IMR-90 (cell line): ENCODE measurements at regions not wholly inside any gene's neighbourhood (a gene's known extent, or its start where the extent isn't known, plus 50 kb on each side); places are given as distances from the start of the nearest gene placed in this dataset.

Experiments
- ATAC-seq: fragments of 200-7000 bp; cut with Tn5 transposase; 2 replicates; pipeline ENCODE4 v1.9.1; 2020; ENCODE audit warnings: low read depth, mild to moderate bottlenecking, moderate library complexity
- BruUV-seq: library from RNA; stranded (reverse); fragments of 400-500 nt; replicated peaks from 2 replicates; lab custom pipeline; 2021; lab: Mats Ljungman, UMichigan
- CTCF ChIA-PET: fragments of 300-600 bp; formaldehyde crosslinking; extraction: SDS; loops from one replicate; lab custom pipeline; 2021; ENCODE audit warnings: antibody characterized with exemption; lab: Yijun Ruan, JAX
- POLR2A ChIA-PET: fragments of 300-600 bp; sonication (Branson Sonifier 250); formaldehyde crosslinking; loops from one replicate; lab custom pipeline; 2022; ENCODE audit warnings: antibody characterized with exemption; ENCODE audit not compliant: unreplicated experiment; lab: Charles Lee
- DNase-seq: peaks from one replicate; pipeline ENCODE4 v3.0.0; 2013
- H2AFZ ChIP-seq: replicated peaks from 2 replicates; pipeline ENCODE3; 2013; ENCODE audit warnings: low read length, mild to moderate bottlenecking; ENCODE audit not compliant: poor library complexity
- H2AK5ac ChIP-seq: 2 replicates; pipeline ENCODE4 v1.6.1; 2013; ENCODE audit warnings: low read depth, low read length, inconsistent platforms
- H2AK9ac ChIP-seq: replicated peaks from 2 replicates; pipeline ENCODE3; 2013; ENCODE audit warnings: mild to moderate bottlenecking, low read depth, low read length, moderate library complexity; ENCODE audit not compliant: poor library complexity
- H2BK120ac ChIP-seq: 2 replicates; pipeline ENCODE4 v1.6.1; 2013; ENCODE audit warnings: low read depth, low read length, inconsistent platforms
- H2BK15ac ChIP-seq: 3 replicates; pipeline ENCODE4 v1.6.1; 2013; ENCODE audit warnings: low read depth, low read length, inconsistent platforms
- H2BK20ac ChIP-seq: 2 replicates; pipeline ENCODE4 v1.6.1; 2013; ENCODE audit warnings: low read depth, mild to moderate bottlenecking, inconsistent platforms, low read length, moderate library complexity
- H2BK5ac ChIP-seq: 2 replicates; pipeline ENCODE4 v1.6.1; 2013; ENCODE audit warnings: mild to moderate bottlenecking, low read depth, low read length, inconsistent platforms; ENCODE audit not compliant: poor library complexity, severe bottlenecking
- H3K14ac ChIP-seq: replicated peaks from 2 replicates; pipeline ENCODE4 v1.6.1; 2013; ENCODE audit warnings: low read depth, low read length, inconsistent platforms
- H3K18ac ChIP-seq: 2 replicates; pipeline ENCODE4 v1.6.1; 2013; ENCODE audit warnings: low read depth, low read length, control low read depth
- H3K23ac ChIP-seq: 2 replicates; pipeline ENCODE4 v1.6.1; 2013; ENCODE audit warnings: low read depth, low read length, inconsistent platforms
- H3K27ac ChIP-seq: 2 replicates; pipeline ENCODE4 v1.5.1; 2013; ENCODE audit warnings: mild to moderate bottlenecking, control low read depth, low read length; ENCODE audit not compliant: insufficient read depth
- H3K27me3 ChIP-seq: 2 replicates; pipeline ENCODE4 v1.6.1; 2013; ENCODE audit warnings: low read length; ENCODE audit not compliant: control insufficient read depth, insufficient read depth
- H3K36me3 ChIP-seq: 2 replicates; pipeline ENCODE4 v1.6.1; 2013; ENCODE audit warnings: low read length, mixed read lengths; ENCODE audit not compliant: control insufficient read depth, insufficient read depth
- H3K4ac ChIP-seq: 2 replicates; pipeline ENCODE4 v1.6.1; 2013; ENCODE audit warnings: low read depth, low read length, inconsistent platforms
- H3K4me1 ChIP-seq: 2 replicates; pipeline ENCODE4 v1.6.1; 2013; ENCODE audit warnings: low read length, mixed read lengths; ENCODE audit not compliant: control insufficient read depth, insufficient read depth
- H3K4me2 ChIP-seq: 2 replicates; pipeline ENCODE4 v1.6.1; 2013; ENCODE audit warnings: low read depth, mild to moderate bottlenecking, control low read depth, low read length, moderate library complexity
- H3K4me3 ChIP-seq: 2 replicates; pipeline ENCODE4 v1.5.1; 2013; ENCODE audit warnings: low read depth, mild to moderate bottlenecking, control low read depth, low read length, moderate library complexity; ENCODE audit not compliant: insufficient read depth
- H3K56ac ChIP-seq: 2 replicates; pipeline ENCODE4 v1.6.1; 2013; ENCODE audit warnings: low read length, inconsistent platforms; ENCODE audit not compliant: insufficient read depth; ENCODE audit errors: extremely low read depth
- H3K79me1 ChIP-seq, 2 experiments: 2 replicates each; pipeline ENCODE4 v1.6.1; 2013; ENCODE audit warnings: low read length in 2 of 2, inconsistent platforms in 1 of 2, low read depth in 1 of 2
- H3K9ac ChIP-seq: 2 replicates; pipeline ENCODE4 v1.6.1; 2013; ENCODE audit warnings: low read depth, low read length, control low read depth
- H3K9me1 ChIP-seq: 2 replicates; pipeline ENCODE4 v1.6.1; 2013; ENCODE audit warnings: low read length, inconsistent platforms; ENCODE audit not compliant: insufficient read depth
- H3K9me3 ChIP-seq: 2 replicates; pipeline ENCODE4 v1.6.1; 2013; ENCODE audit warnings: low read length; ENCODE audit not compliant: control insufficient read depth, insufficient read depth
- H4K20me1 ChIP-seq: 2 replicates; pipeline ENCODE4 v1.6.1; 2013; ENCODE audit warnings: low read length, inconsistent platforms; ENCODE audit not compliant: insufficient read depth
- H4K5ac ChIP-seq: 2 replicates; pipeline ENCODE4 v1.6.1; 2013; ENCODE audit warnings: mild to moderate bottlenecking, low read depth, low read length, control low read depth
- H4K8ac ChIP-seq, 2 experiments: 2 replicates each; pipeline ENCODE4 v1.6.1; 2013; ENCODE audit warnings: low read depth in 2 of 2, low read length in 2 of 2, control low read depth in 1 of 2, inconsistent platforms in 1 of 2
- H4K91ac ChIP-seq: 2 replicates; pipeline ENCODE4 v1.6.1; 2013; ENCODE audit warnings: low read depth, low read length, inconsistent platforms; ENCODE audit not compliant: insufficient read depth
- BHLHE40 ChIP-seq: fragments of 150-350 bp; IDR thresholded peaks from 2 replicates; pipeline ENCODE4 v1.6.1; 2016; ENCODE audit warnings: mild to moderate bottlenecking, low read depth, low read length
- POLR2A ChIP-seq: IDR thresholded peaks from 2 replicates; pipeline ENCODE4 v1.6.1; 2012; ENCODE audit warnings: mild to moderate bottlenecking, low read depth, low read length
- RFX5 ChIP-seq: IDR thresholded peaks from 2 replicates; pipeline ENCODE4 v1.8.0; 2012; ENCODE audit warnings: low read depth, mild to moderate bottlenecking, low read length, moderate library complexity
- whole genome bisulfite sequencing, 2 experiments: methylation state at CpG; one replicate each; pipeline versions ENCODE4 v1.1.5 to v1.1.7; 2013; ENCODE audit warnings: missing lambda C conversion rate in 2 of 2; ENCODE audit not compliant: insufficient read length in 1 of 2; ENCODE audit errors: extremely low coverage in 2 of 2; 5-methylcytosine and 5-hydroxymethylcytosine counted together
- dilution Hi-C: fragments of 300-500 bp; cut with HindIII; formaldehyde crosslinking; loops from one replicate; pipeline ENCODE4 v1.14.3; 2018; ENCODE audit warnings: low sequenced_read_pairs; ENCODE audit not compliant: unreplicated experiment
- in situ Hi-C: fragments of 300-500 bp; cut with MboI; formaldehyde crosslinking; loops from 3 replicates; pipeline ENCODE4 v1.14.3; 2019; ENCODE audit warnings: low sequenced_read_pairs, inconsistent platforms, mixed read lengths
- intact Hi-C: fragments of 100-400 bp; cut with micrococcal nuclease; formaldehyde crosslinking; loops from 2 replicates; pipeline ENCODE4 v1.10.0; 2022

DNA sequence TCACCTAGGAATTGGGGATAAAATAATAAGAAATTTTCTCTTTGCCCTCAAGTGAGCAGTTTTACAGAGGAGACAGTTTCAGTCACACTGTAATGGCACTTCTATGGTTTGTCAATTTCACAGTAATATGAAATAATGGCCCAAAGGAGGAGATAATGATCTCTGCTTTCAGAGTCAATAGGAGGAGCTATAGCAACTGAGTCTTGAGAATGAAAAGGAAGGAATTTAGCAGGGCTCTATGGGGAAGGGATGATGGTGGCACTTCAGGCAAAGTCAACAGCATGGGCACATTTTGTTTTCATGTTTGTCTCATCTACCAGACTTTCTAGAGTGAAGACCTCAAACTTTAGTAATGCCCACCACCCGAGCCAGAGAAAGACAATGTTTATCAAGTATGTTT lies 138.3 kb upstream of the HMGN3 start:
- DNase-seq (no peak), ATAC-seq (no peak)
- no TSS peak for BruUV-seq
- H3K56ac ChIP-seq = no peak overlapping the region
- no peaks in the 10 kb centered on the region for H3K79me1 ChIP-seq
- H4K20me1 ChIP-seq = no peaks in the 10 kb centered on the region
- H3K4me1 ChIP-seq = no peaks in the 10 kb centered on the region
- H3K9me1 ChIP-seq = no peaks in the 10 kb centered on the region
- H3K9ac ChIP-seq = no peak overlapping the region
- H2BK120ac ChIP-seq = no peak overlapping the region
- H3K9me3 ChIP-seq = no peaks in the 10 kb centered on the region
- H4K5ac ChIP-seq = no peak overlapping the region
- no peak overlapping the region for H3K27ac ChIP-seq
- H2BK5ac ChIP-seq = no peak overlapping the region
- WGBS, 2 experiments = no CpG with 5 or more reads among the region's 1 CpG
- in situ Hi-C loops (no loop called here), dilution Hi-C loops (no loop called here), intact Hi-C loops (no loop called here)
- H2AFZ ChIP-seq = no peak overlapping the region
- ChIA-PET CTCF (no interaction called here), POLR2A (no interaction called here)
- no peak overlapping the region for H3K4ac ChIP-seq
- H2AK5ac ChIP-seq = no peak overlapping the region
- no peak overlapping the region for H4K91ac ChIP-seq
- TF ChIP-seq BHLHE40 (no peak), POLR2A (no peak), RFX5 (no peak)
- H2BK15ac ChIP-seq = no peak overlapping the region
- no peak overlapping the region for H3K14ac ChIP-seq
- no peak overlapping the region for H2AK9ac ChIP-seq
- H3K36me3 ChIP-seq = no peaks in the 10 kb centered on the region
- H3K4me3 ChIP-seq = no peak overlapping the region
- no peak overlapping the region for H2BK20ac ChIP-seq
- H3K23ac ChIP-seq = no peak overlapping the region
- H3K27me3 ChIP-seq = no peaks in the 10 kb centered on the region
- no peak overlapping the region for H3K18ac ChIP-seq
- no peak overlapping the region for H3K4me2 ChIP-seq
- H4K8ac ChIP-seq = no peak overlapping the region
